ENCODE measurements at regions not wholly inside any gene's neighbourhood (a gene's known extent, or its start where the extent isn't known, plus 50 kb on each side); places are given as distances from the start of the nearest gene placed in this dataset.

DNA sequence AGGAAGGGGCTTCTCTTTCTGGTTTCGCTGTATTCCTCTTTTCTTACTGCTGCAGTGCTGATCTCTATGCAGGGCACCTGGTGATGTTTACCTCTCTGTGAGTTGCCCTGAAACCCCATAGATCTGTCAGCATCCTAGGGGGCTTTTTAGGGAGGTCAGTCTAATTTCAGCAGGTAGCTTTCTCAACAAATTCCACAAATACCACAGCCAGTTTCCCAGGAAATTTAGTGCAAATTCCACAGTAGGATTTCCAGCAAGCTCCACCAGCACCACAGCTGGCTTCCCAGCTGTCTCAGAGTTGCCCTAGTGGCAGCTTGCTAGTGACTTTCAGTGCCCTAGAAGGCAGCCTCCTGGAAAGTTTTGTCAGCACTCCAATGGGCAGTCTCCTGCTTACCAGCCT lies 379.1 kb upstream of the SMC2 start:
- Histone ChIP-seq H3K27me3 (ENCODE audit: control insufficient read depth, insufficient read depth, low read length) (no peaks in the 10 kb centered on the region), H3K36me3 (ENCODE audit: control insufficient read depth, insufficient read depth, low read length) (no peaks in the 10 kb centered on the region), H3K4me3 (ENCODE audit: low read depth, low read length) (no peak overlapping the region)
- POLR2A ChIA-PET, result no interaction called here
- TF ChIP-seq, protein P1, sequence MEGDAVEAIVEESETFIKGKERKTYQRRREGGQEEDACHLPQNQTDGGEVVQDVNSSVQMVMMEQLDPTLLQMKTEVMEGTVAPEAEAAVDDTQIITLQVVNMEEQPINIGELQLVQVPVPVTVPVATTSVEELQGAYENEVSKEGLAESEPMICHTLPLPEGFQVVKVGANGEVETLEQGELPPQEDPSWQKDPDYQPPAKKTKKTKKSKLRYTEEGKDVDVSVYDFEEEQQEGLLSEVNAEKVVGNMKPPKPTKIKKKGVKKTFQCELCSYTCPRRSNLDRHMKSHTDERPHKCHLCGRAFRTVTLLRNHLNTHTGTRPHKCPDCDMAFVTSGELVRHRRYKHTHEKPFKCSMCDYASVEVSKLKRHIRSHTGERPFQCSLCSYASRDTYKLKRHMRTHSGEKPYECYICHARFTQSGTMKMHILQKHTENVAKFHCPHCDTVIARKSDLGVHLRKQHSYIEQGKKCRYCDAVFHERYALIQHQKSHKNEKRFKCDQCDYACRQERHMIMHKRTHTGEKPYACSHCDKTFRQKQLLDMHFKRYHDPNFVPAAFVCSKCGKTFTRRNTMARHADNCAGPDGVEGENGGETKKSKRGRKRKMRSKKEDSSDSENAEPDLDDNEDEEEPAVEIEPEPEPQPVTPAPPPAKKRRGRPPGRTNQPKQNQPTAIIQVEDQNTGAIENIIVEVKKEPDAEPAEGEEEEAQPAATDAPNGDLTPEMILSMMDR (IDR thresholded peaks at IDR 0.05; ENCODE audit: insufficient read depth, low read depth, low read length), result no peak
- CTCF ChIA-PET, result no interaction called here
- DNase-seq (ENCODE audit: low read depth), result no peak

DNA sequence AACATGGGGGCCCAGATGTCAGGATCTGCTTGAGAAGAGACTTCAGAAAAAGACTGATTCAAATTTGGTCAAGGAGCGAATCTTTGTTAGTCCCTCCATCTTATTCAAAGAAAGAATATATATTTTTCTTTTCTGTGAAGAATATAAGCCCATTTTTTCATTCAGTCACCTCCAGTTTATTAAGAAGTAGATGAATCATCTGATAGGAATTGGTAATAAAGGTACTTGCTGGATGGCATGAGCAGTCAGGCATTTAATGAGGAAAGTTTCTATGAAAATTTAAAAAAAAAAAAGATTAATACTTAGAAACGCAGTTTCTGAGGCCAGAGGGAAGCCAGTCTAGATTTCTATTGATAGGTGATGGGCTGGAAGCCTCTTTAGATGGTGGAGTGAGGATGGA lies 373.1 kb upstream of the SMC2 start:
- CTCF ChIA-PET, result no interaction called here
- Histone ChIP-seq H3K36me3 (ENCODE audit: control insufficient read depth, insufficient read depth, low read length) (no peaks in the 10 kb centered on the region), H3K4me3 (ENCODE audit: low read depth, low read length) (no peak overlapping the region), H3K27me3 (ENCODE audit: control insufficient read depth, insufficient read depth, low read length) (no peaks in the 10 kb centered on the region)
- TF ChIP-seq, protein P1 (IDR thresholded peaks at IDR 0.05; ENCODE audit: insufficient read depth, low read depth, low read length), result no peak
- DNase-seq (ENCODE audit: low read depth), result no peak
- POLR2A ChIA-PET, result no interaction called here

DNA sequence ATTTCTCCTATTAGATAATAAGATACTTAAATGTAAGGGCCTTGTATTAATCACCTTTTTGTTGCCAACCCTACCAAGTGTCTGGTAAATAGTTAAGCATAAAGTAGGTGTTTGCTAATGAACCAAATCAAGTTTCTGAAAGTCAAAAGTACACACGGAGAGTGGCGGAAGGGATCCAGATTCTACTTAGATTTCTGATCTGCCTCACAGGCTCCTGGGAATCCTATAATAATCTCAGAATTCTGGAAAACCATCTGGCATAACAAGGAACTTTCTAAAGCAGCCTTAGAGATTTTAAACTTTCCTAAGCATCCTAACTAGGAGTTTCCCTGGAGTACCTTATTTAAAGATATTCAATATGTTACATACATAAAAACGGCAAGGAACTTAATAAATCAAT lies 363.2 kb upstream of the SMC2 start:
- DNase-seq (ENCODE audit: low read depth), result no peak
- TF ChIP-seq, protein P1 (IDR thresholded peaks at IDR 0.05; ENCODE audit: insufficient read depth, low read depth, low read length), result no peak
- Histone ChIP-seq H3K4me3 (ENCODE audit: low read depth, low read length) (no peak overlapping the region), H3K36me3 (ENCODE audit: control insufficient read depth, insufficient read depth, low read length) (no peaks in the 10 kb centered on the region), H3K27me3 (ENCODE audit: control insufficient read depth, insufficient read depth, low read length) (no peaks in the 10 kb centered on the region)
- CTCF ChIA-PET, result no interaction called here
- POLR2A ChIA-PET, result no interaction called here

DNA sequence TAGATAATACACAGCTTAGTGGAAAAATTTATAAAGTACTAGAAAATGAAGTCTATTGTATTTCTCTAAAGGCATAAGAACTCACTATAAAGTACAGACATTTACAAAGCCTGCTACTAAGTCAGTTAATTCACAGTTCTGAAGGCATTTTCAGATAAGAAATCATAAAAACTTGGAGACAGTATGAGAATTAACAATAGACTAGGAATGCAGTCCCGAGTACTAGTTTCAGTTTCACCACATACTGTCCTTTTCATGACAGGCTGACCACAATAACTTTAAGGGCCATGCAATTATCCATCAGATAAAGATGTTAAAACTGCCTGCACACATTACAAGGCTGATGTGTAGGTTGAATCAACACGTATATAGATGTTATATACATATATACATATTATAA lies 362.6 kb upstream of the SMC2 start:
- Histone ChIP-seq H3K4me3 (ENCODE audit: low read depth, low read length) (no peak overlapping the region), H3K27me3 (ENCODE audit: control insufficient read depth, insufficient read depth, low read length) (no peaks in the 10 kb centered on the region), H3K36me3 (ENCODE audit: control insufficient read depth, insufficient read depth, low read length) (no peaks in the 10 kb centered on the region)
- ChIA-PET POLR2A (no interaction called here), CTCF (no interaction called here)
- no peak for DNase-seq (ENCODE audit: low read depth)
- TF ChIP-seq, protein P1 (IDR thresholded peaks at IDR 0.05; ENCODE audit: insufficient read depth, low read depth, low read length), result no peak

DNA sequence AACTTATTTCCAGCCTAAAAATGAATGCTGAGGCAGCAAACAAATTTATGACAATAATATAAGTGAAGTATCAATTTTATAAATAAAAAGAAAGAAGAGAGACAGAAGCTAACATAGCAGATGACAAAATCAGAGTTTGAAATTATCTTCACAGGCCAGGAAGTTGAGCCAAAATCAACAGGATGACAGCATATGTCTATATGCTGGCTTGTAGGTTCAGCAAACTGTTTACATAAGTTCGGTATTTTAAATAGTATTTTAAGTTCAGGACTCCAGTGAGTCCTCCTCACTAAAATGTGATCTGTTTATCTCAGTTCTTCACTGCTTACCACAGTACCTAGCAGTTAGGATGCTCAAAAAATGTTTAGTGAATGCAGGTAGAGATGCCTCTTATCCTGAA lies 359.6 kb upstream of the SMC2 start:
- TF ChIP-seq, protein P1 (IDR thresholded peaks at IDR 0.05; ENCODE audit: insufficient read depth, low read depth, low read length), result no peak
- Histone ChIP-seq H3K36me3 (ENCODE audit: control insufficient read depth, insufficient read depth, low read length) (no peaks in the 10 kb centered on the region), H3K4me3 (ENCODE audit: low read depth, low read length) (no peak overlapping the region), H3K27me3 (ENCODE audit: control insufficient read depth, insufficient read depth, low read length) (no peaks in the 10 kb centered on the region)
- POLR2A ChIA-PET, result no interaction called here
- no peak for DNase-seq (ENCODE audit: low read depth)
- CTCF ChIA-PET, result interaction anchor here (0.9 kb wide), 1 partner anchor 33 kb away, joined by 3 read pairs; no protein-coding TSS in a partner anchor
